Gastroesophageal sphincter (tissue), 3 donors: ENCODE measurements at regions not wholly inside any gene's neighbourhood (a gene's known extent, or its start where the extent isn't known, plus 50 kb on each side); places are given as distances from the start of the nearest gene placed in this dataset.

Experiments
- CTCF ChIP-seq, 4 experiments: fragments of 200-600 bp in 2 of 4; fragments of 450-650 bp in 2 of 4; sonication (generic) in 1 of 4; IDR thresholded peaks; one replicate each; pipeline ENCODE4 v1.5.1; 2017 to 2019; ENCODE audit warnings: antibody characterized with exemption in 4 of 4, mild to moderate bottlenecking in 2 of 4, moderate library complexity in 2 of 4
- EP300 ChIP-seq: sonication (generic); formaldehyde crosslinking; IDR thresholded peaks from one replicate; pipeline ENCODE4 v1.6.1; 2017; ENCODE audit warnings: antibody characterized with exemption, mild to moderate bottlenecking

- TF ChIP-seq CTCF (IDR thresholded peaks at IDR 0.05), result no peak
- TF ChIP-seq EP300, result no peak
Measured at GRCh38 chr1:104953555-104953954, 1203.9 kb downstream of the AMY1C start.
